HFF-Myc (cell line): ENCODE measurements at regions not wholly inside any gene's neighbourhood (a gene's known extent, or its start where the extent isn't known, plus 50 kb on each side); places are given as distances from the start of the nearest gene placed in this dataset.

ENCODE experiments used
- DNase-seq: peaks from one replicate; pipeline ENCODE4 v3.0.0-alpha.2; 2011; ENCODE audit warnings: low read depth; ENCODE audit errors: extremely low read depth
- H3K4me3 ChIP-seq: replicated peaks from 2 replicates; pipeline ENCODE4 v1.5.1; 2011; ENCODE audit warnings: low read depth, mild to moderate bottlenecking, control low read depth, low read length
- CTCF ChIP-seq: IDR thresholded peaks from 2 replicates; pipeline ENCODE4 v1.5.1; 2012; ENCODE audit warnings: mild to moderate bottlenecking, low read depth, low read length, control low read depth; ENCODE audit errors: missing control alignments

GRCh38 chr17:77571155-77571981, 387.1 kb upstream of the TNRC6C start:
- no peak for DNase-seq
- no peak overlapping the region for H3K4me3 ChIP-seq
- no peak for TF ChIP-seq CTCF

- H3K4me3 ChIP-seq = no peak overlapping the region
- DNase-seq = no peak
- TF ChIP-seq CTCF = no peak
Measured at GRCh38 chr17:77572065-77572601, 386.4 kb upstream of the TNRC6C start.

- no peak for TF ChIP-seq CTCF
- DNase-seq = no peak
- H3K4me3 ChIP-seq = no peak overlapping the region
Measured at GRCh38 chr17:77572851-77573250, 385.7 kb upstream of the TNRC6C start.

GRCh38 chr17:77577491-77577890, 381.0 kb upstream of the TNRC6C start:
- no peak for DNase-seq
- no peak overlapping the region for H3K4me3 ChIP-seq
- no peak for TF ChIP-seq CTCF

DNA sequence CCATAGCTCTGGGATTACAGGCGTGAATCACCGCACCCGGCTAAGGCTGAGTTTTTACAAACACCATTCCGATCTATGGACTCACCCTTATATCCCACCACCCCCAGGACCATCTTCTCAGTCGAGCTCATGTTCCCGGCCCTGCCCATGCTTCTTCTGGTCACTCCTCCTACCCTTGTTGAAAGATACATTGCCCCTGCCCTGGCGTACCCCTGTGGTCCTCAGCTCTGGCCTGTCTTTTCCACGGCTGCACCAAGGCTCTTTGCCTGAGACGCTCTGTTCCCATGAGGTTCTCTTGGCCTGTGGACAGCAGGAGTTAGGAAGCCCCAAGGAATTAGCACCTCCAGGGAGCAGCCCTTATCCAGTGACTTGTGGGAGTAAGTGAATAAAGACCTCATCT, 379.4 kb upstream of the TNRC6C start:
- DNase-seq = no peak
- TF ChIP-seq CTCF = no peak
- no peak overlapping the region for H3K4me3 ChIP-seq

GRCh38 chr17:77579682-77580081, 378.8 kb upstream of the TNRC6C start:
- TF ChIP-seq CTCF = no peak
- H3K4me3 ChIP-seq = no peak overlapping the region
- DNase-seq = no peak
